ENCODE measurements at regions not wholly inside any gene's neighbourhood (a gene's known extent, or its start where the extent isn't known, plus 50 kb on each side); places are given as distances from the start of the nearest gene placed in this dataset.

DNA sequence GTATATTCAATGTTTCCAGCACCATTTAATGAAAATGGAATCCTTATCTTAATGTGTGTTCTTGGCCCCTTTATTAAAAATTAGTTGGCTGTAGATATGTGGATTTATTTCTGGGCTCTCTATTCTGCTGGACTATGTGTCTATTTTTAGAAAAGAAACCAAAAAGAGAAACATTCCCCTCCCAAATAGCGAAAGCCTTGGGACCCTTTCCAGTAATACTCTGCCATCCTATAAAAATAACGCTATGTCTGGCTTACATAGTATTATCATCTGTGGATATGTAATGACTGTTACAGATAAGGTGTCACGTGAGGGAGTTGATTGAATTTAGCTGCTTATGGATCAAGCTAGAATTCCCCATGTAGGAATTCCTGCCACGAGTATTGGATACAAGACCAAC, 279.3 kb upstream of the KIF2B start:
- TF ChIP-seq, protein P1, sequence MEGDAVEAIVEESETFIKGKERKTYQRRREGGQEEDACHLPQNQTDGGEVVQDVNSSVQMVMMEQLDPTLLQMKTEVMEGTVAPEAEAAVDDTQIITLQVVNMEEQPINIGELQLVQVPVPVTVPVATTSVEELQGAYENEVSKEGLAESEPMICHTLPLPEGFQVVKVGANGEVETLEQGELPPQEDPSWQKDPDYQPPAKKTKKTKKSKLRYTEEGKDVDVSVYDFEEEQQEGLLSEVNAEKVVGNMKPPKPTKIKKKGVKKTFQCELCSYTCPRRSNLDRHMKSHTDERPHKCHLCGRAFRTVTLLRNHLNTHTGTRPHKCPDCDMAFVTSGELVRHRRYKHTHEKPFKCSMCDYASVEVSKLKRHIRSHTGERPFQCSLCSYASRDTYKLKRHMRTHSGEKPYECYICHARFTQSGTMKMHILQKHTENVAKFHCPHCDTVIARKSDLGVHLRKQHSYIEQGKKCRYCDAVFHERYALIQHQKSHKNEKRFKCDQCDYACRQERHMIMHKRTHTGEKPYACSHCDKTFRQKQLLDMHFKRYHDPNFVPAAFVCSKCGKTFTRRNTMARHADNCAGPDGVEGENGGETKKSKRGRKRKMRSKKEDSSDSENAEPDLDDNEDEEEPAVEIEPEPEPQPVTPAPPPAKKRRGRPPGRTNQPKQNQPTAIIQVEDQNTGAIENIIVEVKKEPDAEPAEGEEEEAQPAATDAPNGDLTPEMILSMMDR (IDR thresholded peaks at IDR 0.05; ENCODE audit: control insufficient read depth, insufficient read depth, low read depth, low read length, missing control alignments) = no peak
- DNase-seq (ENCODE audit: low read depth) = no peak

DNA sequence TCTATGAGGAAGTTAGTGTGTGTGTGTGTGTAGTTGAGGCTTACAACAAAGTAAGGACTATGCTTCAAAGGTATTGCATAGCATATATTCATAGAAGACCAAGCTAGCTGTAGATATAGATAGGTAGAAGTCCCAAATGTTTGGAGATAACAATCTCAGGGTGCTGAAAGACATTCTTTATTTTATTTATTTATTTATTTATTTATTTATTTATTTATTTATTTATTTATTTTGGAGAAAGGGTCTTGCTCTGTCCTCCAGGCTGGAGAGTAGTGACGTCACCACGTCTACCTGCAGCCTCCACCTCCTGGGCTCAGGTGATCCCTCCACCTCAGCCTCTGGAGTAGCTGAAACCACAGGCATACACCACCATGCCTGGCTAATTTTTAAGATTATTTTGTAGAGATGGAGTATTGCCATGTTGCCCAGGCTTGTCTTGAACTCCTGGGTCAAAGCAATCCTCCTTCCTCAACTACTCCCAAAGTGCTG, 284.6 kb upstream of the KIF2B start:
- TF ChIP-seq, protein P1 (IDR thresholded peaks at IDR 0.05; ENCODE audit: control insufficient read depth, insufficient read depth, low read depth, low read length, missing control alignments) = no peak
- DNase-seq (ENCODE audit: low read depth) = no peak

More for the DNA sequence above, 279.3 kb upstream of the KIF2B start:
- no peak overlapping the region for H3K4me3 ChIP-seq (ENCODE audit: control insufficient read depth, low read depth, low read length)

DNA sequence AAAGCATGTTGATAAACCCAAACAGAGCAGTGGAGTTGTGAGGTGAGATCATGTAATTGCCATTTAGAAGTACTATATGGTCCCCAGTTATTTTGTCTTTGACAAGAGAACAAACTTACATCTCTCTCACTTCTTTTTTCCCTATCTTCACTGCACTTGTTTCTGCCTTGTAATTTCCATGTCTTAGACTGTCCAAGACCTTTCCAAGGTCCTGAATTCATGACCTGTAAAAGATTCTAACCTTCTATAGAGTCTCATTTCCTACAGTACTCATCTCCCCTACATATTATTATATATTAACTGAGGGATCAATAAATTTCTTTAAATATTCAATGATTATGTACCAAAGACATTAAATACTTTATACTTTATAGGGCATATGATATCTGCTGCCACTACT, 295.3 kb upstream of the KIF2B start:
- H3K4me3 ChIP-seq (ENCODE audit: control insufficient read depth, low read depth, low read length) = no peak overlapping the region
- DNase-seq (ENCODE audit: low read depth) = no peak
- TF ChIP-seq, protein P1 (IDR thresholded peaks at IDR 0.05; ENCODE audit: control insufficient read depth, insufficient read depth, low read depth, low read length, missing control alignments) = no peak

More for the DNA sequence above, 284.6 kb upstream of the KIF2B start:
- no peak overlapping the region for H3K4me3 ChIP-seq (ENCODE audit: control insufficient read depth, low read depth, low read length)

DNA sequence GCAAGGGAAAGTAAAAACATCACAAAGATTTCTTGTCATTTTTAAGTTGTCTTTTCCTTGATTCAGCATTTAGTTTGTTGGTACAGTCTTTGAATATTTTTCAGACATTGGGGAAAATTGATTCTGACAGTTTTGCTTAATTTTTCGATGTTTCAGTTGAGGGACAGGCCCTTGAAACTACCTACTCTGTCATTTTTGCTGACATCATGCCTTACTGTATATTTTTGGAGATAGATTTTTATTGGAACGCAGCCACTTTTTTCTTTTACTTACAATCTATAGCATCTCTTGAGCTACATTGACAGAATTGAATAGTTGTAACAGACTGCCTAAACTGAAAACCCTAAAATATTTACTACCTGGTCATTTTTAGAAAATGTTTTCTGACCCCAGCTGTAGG, 297.1 kb upstream of the KIF2B start:
- DNase-seq (ENCODE audit: low read depth) = no peak
- TF ChIP-seq, protein P1 (IDR thresholded peaks at IDR 0.05; ENCODE audit: control insufficient read depth, insufficient read depth, low read depth, low read length, missing control alignments) = no peak
- no peak overlapping the region for H3K4me3 ChIP-seq (ENCODE audit: control insufficient read depth, low read depth, low read length)

- TF ChIP-seq, protein P1 (IDR thresholded peaks at IDR 0.05; ENCODE audit: control insufficient read depth, insufficient read depth, low read depth, low read length, missing control alignments) = no peak
- DNase-seq (ENCODE audit: low read depth) = no peak
- H3K4me3 ChIP-seq (ENCODE audit: control insufficient read depth, low read depth, low read length) = no peak overlapping the region
These were observed 306.1 kb upstream of the KIF2B start for GRCh38 chr17:53516636-53517035.

- no peak overlapping the region for H3K4me3 ChIP-seq (ENCODE audit: control insufficient read depth, low read depth, low read length)
- TF ChIP-seq, protein P1 (IDR thresholded peaks at IDR 0.05; ENCODE audit: control insufficient read depth, insufficient read depth, low read depth, low read length, missing control alignments) = no peak
- no peak for DNase-seq (ENCODE audit: low read depth)
These were observed 323.4 kb upstream of the KIF2B start for GRCh38 chr17:53499277-53499676.

DNA sequence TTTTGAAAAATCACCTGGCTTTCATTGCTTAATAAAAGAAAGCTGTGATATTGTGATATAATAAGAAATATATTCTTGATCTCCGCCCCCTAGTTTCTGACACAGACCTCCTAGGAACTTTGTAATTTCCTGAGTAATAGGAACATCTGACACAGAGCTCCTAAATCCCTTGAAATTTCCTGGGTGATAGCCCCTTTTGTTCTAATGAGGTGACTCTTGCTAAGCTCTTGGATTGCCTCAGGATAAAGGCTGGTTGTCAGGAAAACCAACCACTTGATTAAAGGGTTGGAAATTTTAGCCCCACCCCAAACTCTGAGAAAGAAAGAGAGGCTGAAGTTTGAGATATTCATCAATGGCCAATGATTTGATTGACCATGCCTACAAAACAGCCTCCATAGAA, 326.4 kb upstream of the KIF2B start:
- no peak overlapping the region for H3K4me3 ChIP-seq (ENCODE audit: control insufficient read depth, low read depth, low read length)
- DNase-seq (ENCODE audit: low read depth) = no peak
- TF ChIP-seq, protein P1 (IDR thresholded peaks at IDR 0.05; ENCODE audit: control insufficient read depth, insufficient read depth, low read depth, low read length, missing control alignments) = no peak

Data from AG09309 (cell line).